Keratinocyte (primary cell): ENCODE measurements at regions not wholly inside any gene's neighbourhood (a gene's known extent, or its start where the extent isn't known, plus 50 kb on each side); places are given as distances from the start of the nearest gene placed in this dataset.

Source experiments
- DNase-seq: peaks from one replicate; pipeline ENCODE4 v3.0.0-alpha.2; 2011; ENCODE audit warnings: low read depth, missing footprints, low spot score
- FAIRE-seq: peaks from 2 replicates; lab custom pipeline; 2011; peaks lifted over from hg19 to GRCh38; lab: Jason Lieb, UNC
- H2AFZ ChIP-seq: 2 replicates; pipeline ENCODE4 v1.6.0; 2012; ENCODE audit warnings: low read length, control low read depth, inconsistent platforms; ENCODE audit not compliant: control insufficient read depth
- H3K27ac ChIP-seq: 2 replicates; pipeline ENCODE4 v1.5.1; 2011; ENCODE audit warnings: low read length; ENCODE audit not compliant: control insufficient read depth, insufficient read depth
- H3K27me3 ChIP-seq: 3 replicates; pipeline ENCODE4 v1.6.0; 2011; ENCODE audit warnings: low read length; ENCODE audit not compliant: control insufficient read depth, insufficient read depth; ENCODE audit errors: extremely low read depth
- H3K36me3 ChIP-seq, 2 experiments: 2 replicates in 1 of 2; 3 replicates in 1 of 2; pipeline ENCODE4 v1.5.1; 2011; ENCODE audit warnings: low read length in 2 of 2, mild to moderate bottlenecking in 1 of 2; ENCODE audit not compliant: control insufficient read depth in 2 of 2, insufficient read depth in 2 of 2; ENCODE audit errors: extremely low read depth in 1 of 2
- H3K4me1 ChIP-seq: 3 replicates; pipeline ENCODE4 v1.5.1; 2011; ENCODE audit warnings: low read length; ENCODE audit not compliant: control insufficient read depth, insufficient read depth; ENCODE audit errors: extremely low read depth
- H3K4me2 ChIP-seq: 3 replicates; pipeline ENCODE4 v1.6.0; 2011; ENCODE audit warnings: low read depth, low read length; ENCODE audit not compliant: control insufficient read depth, insufficient read depth; ENCODE audit errors: extremely low read depth
- H3K4me3 ChIP-seq, 3 experiments: fragments of 200-600 bp in 1 of 3; sonication (generic) in 1 of 3; 2 replicates in 2 of 3; 3 replicates in 1 of 3; pipeline ENCODE4 v1.5.1; 2011 to 2016; ENCODE audit warnings: low read length in 3 of 3, mild to moderate bottlenecking in 3 of 3, control low read depth in 2 of 3, inconsistent platforms in 1 of 3, low read depth in 1 of 3, mixed read lengths in 1 of 3, mixed run types in 1 of 3, moderate library complexity in 1 of 3; ENCODE audit not compliant: control insufficient read depth in 2 of 3, insufficient read depth in 2 of 3; ENCODE audit errors: extremely low read depth in 1 of 3
- H3K79me2 ChIP-seq: 2 replicates; pipeline ENCODE4 v1.6.0; 2012; ENCODE audit warnings: low read length; ENCODE audit not compliant: control insufficient read depth, insufficient read depth
- H3K9ac ChIP-seq: 3 replicates; pipeline ENCODE4 v1.6.0; 2011; ENCODE audit warnings: low read length; ENCODE audit not compliant: control insufficient read depth, insufficient read depth; ENCODE audit errors: extremely low read depth
- H3K9me1 ChIP-seq: 3 replicates; pipeline ENCODE4 v1.6.0; 2011; ENCODE audit warnings: low read length; ENCODE audit not compliant: control insufficient read depth, insufficient read depth; ENCODE audit errors: extremely low read depth
- H3K9me3 ChIP-seq: 2 replicates; pipeline ENCODE4 v1.5.1; 2012; ENCODE audit warnings: low read depth, low read length; ENCODE audit not compliant: control insufficient read depth
- H4K20me1 ChIP-seq: 3 replicates; pipeline ENCODE4 v1.6.0; 2011; ENCODE audit warnings: low read length; ENCODE audit not compliant: control insufficient read depth, insufficient read depth; ENCODE audit errors: extremely low read depth
- EZH2 ChIP-seq: IDR thresholded peaks from one replicate; pipeline ENCODE4 v1.6.1; 2012; ENCODE audit warnings: inconsistent platforms, mild to moderate bottlenecking, low read length, moderate library complexity
- dilution Hi-C: fragments of 300-500 bp; cut with MboI; formaldehyde crosslinking; loops from one replicate; pipeline ENCODE4 v1.7.0; 2020; ENCODE audit warnings: low sequenced_read_pairs; ENCODE audit not compliant: extremely low pct_ligation_motif_present
- TF ChIP-seq, protein P1 (sequence below), 3 experiments: IDR thresholded peaks in 1 of 3; conservative IDR thresholded peaks in 1 of 3; optimal IDR thresholded peaks in 1 of 3; 2 replicates in 2 of 3; 3 replicates in 1 of 3; pipeline versions ENCODE3 to v1.5.1; 2011; ENCODE audit warnings: low read length in 3 of 3, mild to moderate bottlenecking in 3 of 3, moderate library complexity in 2 of 3, control low read depth in 1 of 3, inconsistent platforms in 1 of 3; ENCODE audit not compliant: insufficient read depth in 2 of 3; ENCODE audit errors: extremely low read depth in 1 of 3

DNA sequence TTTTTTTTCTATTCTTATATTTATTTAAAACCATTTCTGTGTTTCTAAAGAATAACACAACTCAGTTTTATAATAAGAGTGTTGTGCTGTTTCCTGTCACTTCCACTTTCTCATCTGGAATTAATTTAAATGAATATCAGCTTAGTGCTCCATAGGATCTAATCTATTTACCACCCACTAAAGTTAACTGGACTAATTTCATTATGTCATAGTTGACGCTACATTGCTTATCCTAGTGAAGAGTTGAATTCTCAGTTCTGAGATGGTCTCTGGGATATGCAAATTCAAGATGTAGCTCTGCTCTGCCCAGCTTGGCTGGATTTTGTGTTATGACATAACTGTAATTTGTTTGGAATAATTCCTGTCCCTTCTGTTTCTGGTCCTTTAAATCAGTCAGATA is 380.1 kb downstream of the METTL15 start:
- no peaks in the 10 kb centered on the region for H3K27me3 ChIP-seq
- DNase-seq: no peak
- no peaks in the 10 kb centered on the region for H3K36me3 ChIP-seq
- dilution Hi-C loops: no loop called here
- no peak overlapping the region for H3K9ac ChIP-seq
- H3K9me3 ChIP-seq: no peaks in the 10 kb centered on the region
- H3K9me1 ChIP-seq: no peaks in the 10 kb centered on the region
- no peak overlapping the region for H3K4me3 ChIP-seq
- H3K4me1 ChIP-seq: no peaks in the 10 kb centered on the region
- no peaks in the 10 kb centered on the region for H3K79me2 ChIP-seq
- no peak overlapping the region for H3K27ac ChIP-seq
- TF ChIP-seq, protein P1, sequence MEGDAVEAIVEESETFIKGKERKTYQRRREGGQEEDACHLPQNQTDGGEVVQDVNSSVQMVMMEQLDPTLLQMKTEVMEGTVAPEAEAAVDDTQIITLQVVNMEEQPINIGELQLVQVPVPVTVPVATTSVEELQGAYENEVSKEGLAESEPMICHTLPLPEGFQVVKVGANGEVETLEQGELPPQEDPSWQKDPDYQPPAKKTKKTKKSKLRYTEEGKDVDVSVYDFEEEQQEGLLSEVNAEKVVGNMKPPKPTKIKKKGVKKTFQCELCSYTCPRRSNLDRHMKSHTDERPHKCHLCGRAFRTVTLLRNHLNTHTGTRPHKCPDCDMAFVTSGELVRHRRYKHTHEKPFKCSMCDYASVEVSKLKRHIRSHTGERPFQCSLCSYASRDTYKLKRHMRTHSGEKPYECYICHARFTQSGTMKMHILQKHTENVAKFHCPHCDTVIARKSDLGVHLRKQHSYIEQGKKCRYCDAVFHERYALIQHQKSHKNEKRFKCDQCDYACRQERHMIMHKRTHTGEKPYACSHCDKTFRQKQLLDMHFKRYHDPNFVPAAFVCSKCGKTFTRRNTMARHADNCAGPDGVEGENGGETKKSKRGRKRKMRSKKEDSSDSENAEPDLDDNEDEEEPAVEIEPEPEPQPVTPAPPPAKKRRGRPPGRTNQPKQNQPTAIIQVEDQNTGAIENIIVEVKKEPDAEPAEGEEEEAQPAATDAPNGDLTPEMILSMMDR (optimal IDR thresholded peaks at IDR 0.05 in 1 of 3, IDR thresholded peaks at IDR 0.05 in 1 of 3, conservative IDR thresholded peaks at IDR 0.05 in 1 of 3; ENCODE audit: extremely low read depth in 1 of 3, insufficient read depth in 2 of 3, low read length in 3 of 3): no peak
- no peak for TF ChIP-seq EZH2
- no peak overlapping the region for H3K4me2 ChIP-seq
- H4K20me1 ChIP-seq: no peaks in the 10 kb centered on the region
- no peak overlapping the region for H2AFZ ChIP-seq
- no peak for FAIRE-seq

DNA sequence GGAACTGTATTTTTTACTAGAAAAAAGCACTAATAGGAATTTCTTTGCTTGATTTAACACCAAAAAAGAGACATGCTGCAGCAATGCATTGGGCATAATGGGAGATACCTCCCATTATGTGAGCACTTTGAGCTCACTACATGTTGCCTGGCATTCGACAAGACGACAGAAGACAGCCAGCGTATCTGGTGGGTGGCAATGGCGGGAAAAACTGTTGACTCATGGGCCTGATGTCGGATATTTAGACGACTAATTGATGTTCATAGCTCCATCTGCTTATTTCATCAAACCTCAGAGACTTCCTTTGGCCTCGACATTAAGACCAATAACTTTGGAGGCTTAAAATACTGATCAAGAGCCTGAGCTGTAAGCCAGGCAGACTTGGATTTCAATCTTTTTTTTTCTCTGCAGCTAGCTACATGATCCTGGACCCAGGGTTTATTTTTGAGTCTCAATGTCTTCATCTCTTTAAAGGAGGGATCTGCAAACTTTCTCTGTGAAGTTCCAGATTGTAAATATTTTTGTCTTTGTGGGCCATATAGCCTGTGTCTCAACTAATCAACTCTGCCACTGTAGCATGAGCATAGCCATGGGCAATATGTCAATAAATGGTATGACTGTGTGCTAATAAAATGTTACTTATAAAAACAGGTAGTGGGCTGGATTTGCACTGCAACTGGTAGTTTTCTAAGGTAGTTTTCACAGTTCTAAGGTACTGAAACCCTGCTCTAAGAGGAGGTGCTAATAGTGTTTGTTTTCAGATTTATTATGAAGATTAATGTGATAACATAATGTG is 375.1 kb downstream of the METTL15 start:
- Histone ChIP-seq H4K20me1 (no peaks in the 10 kb centered on the region), H3K4me1 (no peaks in the 10 kb centered on the region), H3K27ac (no peak overlapping the region), H3K9me3 (no peaks in the 10 kb centered on the region), H3K4me2 (no peak overlapping the region), H3K27me3 (peaks cover 4% of the 10 kb centered on the region), H3K9ac (no peak overlapping the region), H3K79me2 (no peaks in the 10 kb centered on the region), H2AFZ (no peak overlapping the region), H3K4me3 (no peak overlapping the region), H3K9me1 (no peaks in the 10 kb centered on the region), H3K36me3 (no peaks in the 10 kb centered on the region)
- no peak for DNase-seq
- TF ChIP-seq, protein P1 (optimal IDR thresholded peaks at IDR 0.05 in 1 of 3, IDR thresholded peaks at IDR 0.05 in 1 of 3, conservative IDR thresholded peaks at IDR 0.05 in 1 of 3; ENCODE audit: extremely low read depth in 1 of 3, insufficient read depth in 2 of 3, low read length in 3 of 3): no peak
- no peak for TF ChIP-seq EZH2
- no peak for FAIRE-seq
- dilution Hi-C loops: no loop called here
